MM.1S (cell line): ENCODE measurements at regions not wholly inside any gene's neighbourhood (a gene's known extent, or its start where the extent isn't known, plus 50 kb on each side); places are given as distances from the start of the nearest gene placed in this dataset.

Experiments used
- CTCF ChIP-seq: fragments of 300-600 bp; sonication (generic); IDR thresholded peaks from 2 replicates; pipeline ENCODE4 v1.5.1; 2016; ENCODE audit warnings: antibody characterized with exemption, low read length, mixed read lengths
- EZH2 ChIP-seq: fragments of 300-600 bp; sonication (generic); optimal IDR thresholded peaks from 2 replicates; pipeline ENCODE3; 2017; ENCODE audit warnings: low read depth, mild to moderate bottlenecking, antibody characterized with exemption, low read length, mixed read lengths
- EZH2phosphoT487 ChIP-seq: fragments of 300-600 bp; sonication (generic); IDR thresholded peaks from 2 replicates; pipeline ENCODE4 v1.6.1; 2018; ENCODE audit warnings: antibody characterized with exemption, low read length

GRCh38 chr20:39152126-39152525 is 190.0 kb downstream of the DHX35 start:
- TF ChIP-seq EZH2phosphoT487: no peak
- TF ChIP-seq CTCF: no peak
- no peak for TF ChIP-seq EZH2
